ENCODE measurements at regions not wholly inside any gene's neighbourhood (a gene's known extent, or its start where the extent isn't known, plus 50 kb on each side); places are given as distances from the start of the nearest gene placed in this dataset.
A peak's percentile ranks its signal among the peaks of the same experiment; 100 is the strongest.
"Not testable (repeated sequence)": the region's sequence is repeated elsewhere in the genome, so short reads cannot be mapped to it uniquely, and the experiment has no call there.

DNA sequence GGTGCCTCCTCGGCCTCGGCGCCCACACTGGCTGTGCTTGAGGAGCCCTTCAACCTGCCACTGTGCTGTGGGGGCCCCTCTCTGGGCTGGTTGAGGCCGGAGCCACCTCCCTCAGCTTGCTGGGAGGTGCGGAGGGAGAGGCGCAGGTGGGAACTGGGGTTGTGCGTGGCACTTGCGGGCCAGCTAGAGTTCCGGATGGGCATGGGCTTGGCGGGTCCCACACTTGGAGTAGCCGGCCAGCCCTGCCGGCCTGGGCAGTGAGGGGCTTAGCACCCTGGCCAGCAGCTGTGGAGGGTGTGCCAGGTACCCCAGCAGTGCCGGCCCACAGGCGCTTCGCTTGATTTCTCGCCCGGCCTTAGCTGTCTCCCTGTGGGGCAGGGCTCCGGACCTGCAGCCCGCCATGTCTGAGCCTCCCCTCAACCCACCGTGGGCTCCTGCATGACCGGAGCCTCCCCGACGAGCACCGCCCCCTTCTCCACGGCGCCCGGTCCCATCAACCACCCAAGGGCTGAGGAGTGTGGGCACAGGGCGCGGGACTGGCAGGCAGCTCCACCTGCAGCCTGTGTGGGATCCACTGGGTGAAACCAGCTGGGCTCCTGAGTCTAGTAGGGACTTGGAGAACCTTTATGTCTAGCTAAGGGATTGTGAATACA lies 723.8 kb downstream of the DIAPH3 start:
- peaks cover 8 to 10% of the 10 kb centered on the region in 2 donors for H3K27me3 Mint-ChIP-seq
- no peak for ATAC-seq (replicated peaks in 1 of 4)
- H3K9me3 ChIP-seq, result no peaks in the 10 kb centered on the region
- no peak overlapping the region for H3K27ac ChIP-seq (ENCODE audit: low read length)
- CTCF ChIA-PET, result no interaction called here
- no peak overlapping the region for H3K27ac Mint-ChIP-seq
- H3K4me3 ChIP-seq (ENCODE audit: control insufficient read depth in 1 of 2, extremely low read depth in 1 of 2, low read length in 1 of 2), result no peak overlapping the region
- DNase-seq, result no peak
- WGBS (ENCODE audit: insufficient coverage), result 91% methylated on average over 21 of the region's 29 CpGs
- POLR2A ChIA-PET, result no interaction called here
- no peaks in the 10 kb centered on the region for H3K36me3 ChIP-seq (ENCODE audit: control insufficient read depth in 2 of 2, extremely low read depth in 1 of 2, insufficient read depth in 1 of 2, low read length in 1 of 2)
- peaks cover 2 to 23% (median 6%) of the 10 kb centered on the region in 3 donors for H3K4me1 Mint-ChIP-seq
- H3K4me1 ChIP-seq (ENCODE audit: control insufficient read depth in 1 of 2, extremely low read depth in 1 of 2, insufficient read depth in 2 of 2, low read length in 2 of 2), result no peaks in the 10 kb centered on the region
- no peak overlapping the region for H3K4me3 Mint-ChIP-seq
- H3K36me3 Mint-ChIP-seq, result no peaks in the 10 kb centered on the region
- peaks cover 0 to 6% of the 10 kb centered on the region in 2 experiments for H3K27me3 ChIP-seq (replicated peaks in 1 of 2; ENCODE audit: control insufficient read depth in 2 of 2, extremely low read depth in 1 of 2, insufficient read depth in 2 of 2, low read length in 1 of 2)
- peaks cover 5 to 14% (median 6%) of the 10 kb centered on the region in 3 donors for H3K9me3 Mint-ChIP-seq

DNA sequence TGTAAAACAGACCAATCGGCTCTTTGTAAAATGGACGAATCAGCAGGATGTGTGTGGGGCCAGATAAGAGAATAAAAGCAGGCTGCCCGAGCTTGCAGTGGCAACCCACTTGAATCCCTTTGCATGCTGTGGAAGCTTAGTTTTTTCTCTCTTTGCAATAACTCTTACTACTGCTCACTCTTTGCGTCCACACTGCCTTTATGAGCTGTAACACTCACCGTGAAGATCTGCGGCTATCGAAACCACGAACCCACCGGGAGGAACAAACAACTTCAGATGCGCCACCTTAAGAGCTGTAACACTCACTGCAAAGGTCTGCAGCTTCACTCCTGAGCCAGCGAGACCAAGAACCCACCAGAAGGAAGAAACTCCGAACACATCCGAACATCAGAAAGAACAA lies 722.7 kb downstream of the DIAPH3 start:
- H3K36me3 Mint-ChIP-seq; H3K4me3 ChIP-seq (ENCODE audit: control insufficient read depth in 1 of 2, extremely low read depth in 1 of 2, low read length in 1 of 2); H3K4me1 ChIP-seq (ENCODE audit: control insufficient read depth in 1 of 2, extremely low read depth in 1 of 2, insufficient read depth in 2 of 2, low read length in 2 of 2); H3K9me3 ChIP-seq; H3K36me3 ChIP-seq (ENCODE audit: control insufficient read depth in 2 of 2, extremely low read depth in 1 of 2, insufficient read depth in 1 of 2, low read length in 1 of 2); H3K27me3 ChIP-seq (replicated peaks in 1 of 2; ENCODE audit: control insufficient read depth in 2 of 2, extremely low read depth in 1 of 2, insufficient read depth in 2 of 2, low read length in 1 of 2); POLR2A ChIA-PET; H3K9me3 Mint-ChIP-seq; H3K27ac ChIP-seq (ENCODE audit: low read length): not testable (repeated sequence)
- Mint-ChIP-seq H3K4me3 (peak overlapping the region in 2 of 3 donors; percentile 18 to 60), H3K4me1 (peaks cover 2 to 23% (median 6%) of the 10 kb centered on the region in 3 donors), H3K27me3 (peaks cover 8 to 10% of the 10 kb centered on the region in 2 donors), H3K27ac (peak overlapping the region in 1 of 2 donors; percentile 29)
- WGBS (ENCODE audit: insufficient coverage), result 3% methylated on average over 7 of the region's 13 CpGs
- CTCF ChIA-PET, result interaction anchor here in 1 of 2 donors (0.6 kb wide), 1 partner anchor 519 kb away, joined by 3 read pairs; no protein-coding TSS in a partner anchor
- ATAC-seq (replicated peaks in 1 of 4) (peak in 1 of 4 experiments; percentile 70), DNase-seq (peak in 5 of 35 experiments; percentile 1 to 13 (median 5))

DNA sequence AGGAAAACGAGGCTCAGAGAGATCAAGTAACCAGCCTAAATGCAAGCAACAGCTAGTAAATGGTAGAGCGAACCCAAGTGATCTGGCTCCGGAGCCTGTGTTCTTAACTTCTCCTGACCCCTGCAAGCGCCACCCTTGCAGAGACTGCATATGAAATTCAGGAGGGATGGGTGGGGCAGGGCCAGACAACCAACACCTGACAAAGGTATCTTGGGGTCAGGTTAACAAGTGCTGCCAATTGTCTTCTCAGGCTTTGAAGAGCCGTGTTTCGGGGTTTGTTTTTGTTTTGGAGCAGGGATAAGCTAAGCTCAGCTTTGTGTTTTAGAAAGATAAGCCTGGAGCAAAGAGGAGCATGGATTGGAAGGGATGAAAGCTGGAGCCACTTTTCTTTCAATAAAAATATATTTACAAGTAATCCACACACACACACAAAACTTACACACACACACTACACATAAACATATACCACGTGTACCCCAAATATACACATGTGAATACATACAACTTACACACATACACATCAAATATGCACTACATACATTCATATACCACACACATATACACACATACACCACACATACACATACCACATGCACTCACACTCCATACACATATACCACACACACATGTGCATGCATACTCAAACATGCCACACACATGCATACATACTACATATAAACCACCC lies 722.0 kb downstream of the DIAPH3 start:
- peaks cover 0 to 4% (median 0%) of the 10 kb centered on the region in 3 donors for H3K9me3 Mint-ChIP-seq
- ChIA-PET POLR2A (no interaction called here), CTCF (no interaction called here)
- H3K27ac Mint-ChIP-seq, result peak overlapping the region in 1 of 2 donors; percentile 29
- peak in 1 of 4 experiments; percentile 23 for ATAC-seq (replicated peaks in 1 of 4)
- Histone ChIP-seq H3K27me3 (replicated peaks in 1 of 2; ENCODE audit: control insufficient read depth in 2 of 2, extremely low read depth in 1 of 2, insufficient read depth in 2 of 2, low read length in 1 of 2) (peaks cover 0 to 5% of the 10 kb centered on the region in 2 experiments), H3K4me3 (ENCODE audit: control insufficient read depth in 1 of 2, extremely low read depth in 1 of 2, low read length in 1 of 2) (peak overlapping the region in 1 of 2 donors; percentile 15), H3K27ac (ENCODE audit: low read length) (no peak overlapping the region), H3K36me3 (ENCODE audit: control insufficient read depth in 2 of 2, extremely low read depth in 1 of 2, insufficient read depth in 1 of 2, low read length in 1 of 2) (no peaks in the 10 kb centered on the region), H3K9me3 (no peaks in the 10 kb centered on the region), H3K4me1 (ENCODE audit: control insufficient read depth in 1 of 2, extremely low read depth in 1 of 2, insufficient read depth in 2 of 2, low read length in 2 of 2) (no peaks in the 10 kb centered on the region)
- peaks cover 6 to 8% of the 10 kb centered on the region in 2 donors for H3K27me3 Mint-ChIP-seq
- 79% methylated on average over 5 of the region's 7 CpGs for whole genome bisulfite sequencing (ENCODE audit: insufficient coverage)
- no peaks in the 10 kb centered on the region for H3K36me3 Mint-ChIP-seq
- no peak for DNase-seq
- H3K4me1 Mint-ChIP-seq, result peaks cover 2 to 23% (median 6%) of the 10 kb centered on the region in 3 donors
- peak overlapping the region in 2 of 3 donors; percentile 18 to 60 for H3K4me3 Mint-ChIP-seq

DNA sequence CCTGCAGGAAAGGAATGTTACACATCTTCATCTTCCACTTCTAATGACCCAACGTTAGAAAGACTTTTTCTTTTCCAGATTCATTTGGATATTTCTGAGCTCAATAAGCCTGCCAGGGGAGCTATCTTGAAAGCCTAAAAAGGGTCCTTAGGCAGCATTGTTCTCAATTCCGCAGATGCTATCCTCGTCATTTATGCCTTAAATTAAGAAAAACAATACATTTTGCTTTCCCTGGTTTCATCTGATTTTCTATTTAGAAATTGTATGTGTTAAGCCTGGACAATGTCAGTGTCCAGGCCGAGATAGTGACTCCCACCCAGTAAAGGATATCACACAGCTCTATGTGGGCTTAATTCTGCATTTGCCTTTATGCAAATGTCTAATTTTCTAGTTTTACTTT lies 721.3 kb downstream of the DIAPH3 start:
- ChIA-PET POLR2A (no interaction called here), CTCF (no interaction called here)
- DNase-seq (no peak), ATAC-seq (replicated peaks in 1 of 4) (no peak)
- peaks cover 0 to 4% (median 0%) of the 10 kb centered on the region in 3 donors for H3K9me3 Mint-ChIP-seq
- Histone ChIP-seq H3K27me3 (replicated peaks in 1 of 2; ENCODE audit: control insufficient read depth in 2 of 2, extremely low read depth in 1 of 2, insufficient read depth in 2 of 2, low read length in 1 of 2) (peaks cover 0 to 5% of the 10 kb centered on the region in 2 experiments), H3K36me3 (ENCODE audit: control insufficient read depth in 2 of 2, extremely low read depth in 1 of 2, insufficient read depth in 1 of 2, low read length in 1 of 2) (no peaks in the 10 kb centered on the region), H3K4me3 (ENCODE audit: control insufficient read depth in 1 of 2, extremely low read depth in 1 of 2, low read length in 1 of 2) (no peak overlapping the region), H3K27ac (ENCODE audit: low read length) (no peak overlapping the region), H3K9me3 (no peaks in the 10 kb centered on the region), H3K4me1 (ENCODE audit: control insufficient read depth in 1 of 2, extremely low read depth in 1 of 2, insufficient read depth in 2 of 2, low read length in 2 of 2) (no peaks in the 10 kb centered on the region)
- no peaks in the 10 kb centered on the region for H3K36me3 Mint-ChIP-seq
- H3K4me3 Mint-ChIP-seq, result no peak overlapping the region
- no CpG with 5 or more reads among the region's 4 CpGs for WGBS (ENCODE audit: insufficient coverage)
- peaks cover 6 to 8% of the 10 kb centered on the region in 2 donors for H3K27me3 Mint-ChIP-seq
- H3K27ac Mint-ChIP-seq, result no peak overlapping the region
- H3K4me1 Mint-ChIP-seq, result peaks cover 2 to 23% (median 6%) of the 10 kb centered on the region in 3 donors

DNA sequence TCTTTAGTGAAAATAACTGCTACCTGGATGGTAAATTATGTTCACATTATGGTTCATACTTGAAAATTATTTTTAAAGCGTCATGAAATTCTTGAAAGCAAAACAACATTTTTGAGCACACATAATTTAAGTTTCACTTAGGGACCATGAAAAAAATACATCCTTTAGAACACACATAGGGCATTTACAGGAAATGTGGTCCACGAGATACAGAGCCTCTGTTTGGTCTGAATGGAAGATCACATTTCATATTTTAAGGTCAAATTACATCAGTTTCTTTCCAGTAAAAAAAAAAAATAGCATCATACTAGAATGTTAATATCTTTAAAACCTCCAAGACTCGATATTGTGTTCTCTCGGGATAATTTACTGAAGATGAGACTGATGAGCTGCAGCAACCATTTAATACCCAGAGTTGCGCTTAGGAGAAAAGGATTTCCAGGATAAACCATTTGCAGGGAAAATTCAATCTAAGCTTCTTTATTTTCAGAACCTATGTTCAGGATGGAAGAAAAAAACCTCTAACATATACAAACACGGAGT lies 720.7 kb downstream of the DIAPH3 start:
- Histone ChIP-seq H3K36me3 (ENCODE audit: control insufficient read depth in 2 of 2, extremely low read depth in 1 of 2, insufficient read depth in 1 of 2, low read length in 1 of 2) (no peaks in the 10 kb centered on the region), H3K27ac (ENCODE audit: low read length) (no peak overlapping the region), H3K4me3 (ENCODE audit: control insufficient read depth in 1 of 2, extremely low read depth in 1 of 2, low read length in 1 of 2) (no peak overlapping the region), H3K27me3 (replicated peaks in 1 of 2; ENCODE audit: control insufficient read depth in 2 of 2, extremely low read depth in 1 of 2, insufficient read depth in 2 of 2, low read length in 1 of 2) (peaks cover 0 to 5% of the 10 kb centered on the region in 2 experiments), H3K9me3 (no peaks in the 10 kb centered on the region), H3K4me1 (ENCODE audit: control insufficient read depth in 1 of 2, extremely low read depth in 1 of 2, insufficient read depth in 2 of 2, low read length in 2 of 2) (no peaks in the 10 kb centered on the region)
- POLR2A ChIA-PET, result no interaction called here
- ATAC-seq (replicated peaks in 1 of 4), result no peak
- DNase-seq, result no peak
- whole genome bisulfite sequencing (ENCODE audit: insufficient coverage), result no CpG with 5 or more reads among the region's 6 CpGs
- Mint-ChIP-seq H3K4me3 (no peak overlapping the region), H3K27me3 (peaks cover 6 to 8% of the 10 kb centered on the region in 2 donors), H3K9me3 (peaks cover 0 to 2% (median 0%) of the 10 kb centered on the region in 3 donors), H3K4me1 (peaks cover 2 to 21% (median 6%) of the 10 kb centered on the region in 3 donors), H3K27ac (no peak overlapping the region), H3K36me3 (no peaks in the 10 kb centered on the region)
- CTCF ChIA-PET, result no interaction called here

DNA sequence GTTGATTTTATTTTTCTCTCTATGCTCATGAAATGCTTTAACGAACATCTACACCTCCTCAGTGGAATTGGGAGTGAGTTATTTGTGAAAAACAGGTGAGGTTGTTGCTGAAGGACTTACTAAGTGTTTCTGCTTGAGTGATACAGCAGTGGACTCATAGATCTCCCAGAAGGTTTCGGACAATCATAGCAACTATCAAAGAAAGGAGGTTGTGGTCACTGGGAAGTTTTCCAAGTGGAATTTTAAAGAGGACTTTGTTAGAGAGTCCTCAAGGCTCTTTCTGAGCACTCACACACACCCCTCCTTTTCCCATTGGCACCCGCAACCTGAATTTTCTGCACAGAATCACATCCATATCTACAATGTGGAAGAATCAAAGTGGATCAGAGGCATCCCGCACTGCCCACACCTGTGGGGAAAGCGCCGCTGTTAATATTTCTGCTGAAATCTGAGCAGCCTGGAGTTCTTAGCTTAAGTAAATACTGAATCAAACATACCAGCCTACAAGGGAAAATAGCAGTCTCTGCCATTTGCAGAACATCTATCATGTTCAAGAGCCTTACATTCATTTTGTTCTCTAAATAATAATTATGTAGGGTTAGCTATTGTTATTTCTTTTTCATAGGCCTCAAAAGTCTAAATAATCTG lies 719.4 kb downstream of the DIAPH3 start:
- Mint-ChIP-seq H3K4me1 (peaks cover 2 to 18% (median 6%) of the 10 kb centered on the region in 3 donors), H3K4me3 (no peak overlapping the region), H3K9me3 (no peaks in the 10 kb centered on the region), H3K27ac (no peak overlapping the region), H3K27me3 (peaks cover 6 to 8% of the 10 kb centered on the region in 2 donors), H3K36me3 (no peaks in the 10 kb centered on the region)
- DNase-seq, result no peak
- no peaks in the 10 kb centered on the region for H3K4me1 ChIP-seq (ENCODE audit: control insufficient read depth in 1 of 2, extremely low read depth in 1 of 2, insufficient read depth in 2 of 2, low read length in 2 of 2)
- POLR2A ChIA-PET, result no interaction called here
- H3K27ac ChIP-seq (ENCODE audit: low read length), result no peak overlapping the region
- CTCF ChIA-PET, result no interaction called here
- H3K27me3 ChIP-seq (replicated peaks in 1 of 2; ENCODE audit: control insufficient read depth in 2 of 2, extremely low read depth in 1 of 2, insufficient read depth in 2 of 2, low read length in 1 of 2), result peaks cover 0 to 5% of the 10 kb centered on the region in 2 experiments
- H3K9me3 ChIP-seq, result no peaks in the 10 kb centered on the region
- no CpG with 5 or more reads among the region's 6 CpGs for WGBS (ENCODE audit: insufficient coverage)
- ATAC-seq (replicated peaks in 1 of 4), result no peak
- no peaks in the 10 kb centered on the region for H3K36me3 ChIP-seq (ENCODE audit: control insufficient read depth in 2 of 2, extremely low read depth in 1 of 2, insufficient read depth in 1 of 2, low read length in 1 of 2)
- H3K4me3 ChIP-seq (ENCODE audit: control insufficient read depth in 1 of 2, extremely low read depth in 1 of 2, low read length in 1 of 2), result no peak overlapping the region

Measured in T-cell (primary cell).